Mucosa of descending colon (tissue), 3 donors: ENCODE measurements at regions not wholly inside any gene's neighbourhood (a gene's known extent, or its start where the extent isn't known, plus 50 kb on each side); places are given as distances from the start of the nearest gene placed in this dataset.

Source experiments
- ATAC-seq: fragments of 200-7000 bp; cut with Tn5 transposase; one replicate; pipeline ENCODE4 v1.9.1; 2020; ENCODE audit warnings: mild to moderate bottlenecking, moderate library complexity
- DNase-seq, 3 donors: peaks; one replicate each; pipeline ENCODE4 v3.0.0-alpha.2; 2020
- H3K36me3 ChIP-seq: fragments of 200-600 bp; one replicate; pipeline ENCODE4 v1.8.0; 2021; ENCODE audit warnings: low read depth, mild to moderate bottlenecking
- H3K4me1 ChIP-seq: fragments of 200-600 bp; one replicate; pipeline ENCODE4 v1.8.0; 2021; ENCODE audit warnings: low read depth, mild to moderate bottlenecking
- H3K4me3 ChIP-seq: fragments of 200-600 bp; one replicate; pipeline ENCODE4 v1.8.0; 2021; ENCODE audit warnings: mild to moderate bottlenecking
- H3K9me3 ChIP-seq: fragments of 200-600 bp; one replicate; pipeline ENCODE4 v1.8.0; 2021; ENCODE audit warnings: mild to moderate bottlenecking
- CTCF ChIP-seq: fragments of 200-600 bp; IDR thresholded peaks from one replicate; pipeline ENCODE4 v1.8.0; 2022; ENCODE audit warnings: antibody characterized with exemption, mild to moderate bottlenecking
- intact Hi-C, 2 donors: fragments of 100-400 bp; cut with DNase I in 1 of 2; cut with micrococcal nuclease in 1 of 2; formaldehyde crosslinking; loops; one replicate each; pipeline versions ENCODE4 v1.11.0 to v1.11.1; 2022; cut with DNase I, micrococcal nuclease
- donor health status: DM: no; HTN: no; CAD: no; lungs with moderate emphysema.
- donor health status: DM: no; HTN: no; CAD: no.
- donor health status: DM: no; HTN: yes; CAD: no.

- H3K4me3 ChIP-seq, result no peak overlapping the region
- DNase-seq (no peak), ATAC-seq (peak; percentile 44)
- intact Hi-C loops, result no loop called here
- H3K9me3 ChIP-seq, result no peaks in the 10 kb centered on the region
- no peaks in the 10 kb centered on the region for H3K36me3 ChIP-seq
- H3K4me1 ChIP-seq, result no peaks in the 10 kb centered on the region
- TF ChIP-seq CTCF, result no peak
Observed at GRCh38 chr3:30548600-30548999, 57.8 kb upstream of the TGFBR2 start.

GRCh38 chr3:30549600-30549999, 56.8 kb upstream of the TGFBR2 start:
- TF ChIP-seq CTCF, result no peak
- no peak for ATAC-seq

GRCh38 chr3:30550246-30550645, 56.2 kb upstream of the TGFBR2 start:
- no peak for ATAC-seq
- intact Hi-C loops, result no loop called here

More at GRCh38 chr3:30549600-30549999, 56.8 kb upstream of the TGFBR2 start:
- H3K4me1 ChIP-seq, result no peaks in the 10 kb centered on the region
- intact Hi-C loops, result no loop called here
- H3K9me3 ChIP-seq, result no peaks in the 10 kb centered on the region
- no peak overlapping the region for H3K4me3 ChIP-seq
- H3K36me3 ChIP-seq, result no peaks in the 10 kb centered on the region
- no peak for DNase-seq

GRCh38 chr3:30551266-30551665, 55.1 kb upstream of the TGFBR2 start:
- ATAC-seq (no peak), DNase-seq (no peak)
- no peak for TF ChIP-seq CTCF
- Histone ChIP-seq H3K9me3 (no peaks in the 10 kb centered on the region), H3K36me3 (no peaks in the 10 kb centered on the region), H3K4me1 (no peaks in the 10 kb centered on the region), H3K4me3 (no peak overlapping the region)
- intact Hi-C loops, result no loop called here

More at GRCh38 chr3:30550246-30550645, 56.2 kb upstream of the TGFBR2 start:
- H3K9me3 ChIP-seq, result no peaks in the 10 kb centered on the region
- no peak for DNase-seq
- no peaks in the 10 kb centered on the region for H3K36me3 ChIP-seq
- no peaks in the 10 kb centered on the region for H3K4me1 ChIP-seq
- no peak overlapping the region for H3K4me3 ChIP-seq
- no peak for TF ChIP-seq CTCF

GRCh38 chr3:30551927-30552326, 54.5 kb upstream of the TGFBR2 start:
- no peaks in the 10 kb centered on the region for H3K36me3 ChIP-seq
- H3K9me3 ChIP-seq, result no peaks in the 10 kb centered on the region
- H3K4me1 ChIP-seq, result no peaks in the 10 kb centered on the region
- DNase-seq (no peak), ATAC-seq (no peak)
- no peak for TF ChIP-seq CTCF
- no peak overlapping the region for H3K4me3 ChIP-seq
- intact Hi-C loops, result no loop called here

GRCh38 chr3:30553641-30554316, 52.6 kb upstream of the TGFBR2 start:
- Histone ChIP-seq H3K36me3 (no peaks in the 10 kb centered on the region), H3K4me1 (no peaks in the 10 kb centered on the region), H3K9me3 (no peaks in the 10 kb centered on the region), H3K4me3 (no peak overlapping the region)
- intact Hi-C loops, result no loop called here
- no peak for TF ChIP-seq CTCF
- no peak for ATAC-seq
- DNase-seq, result no peak
